Skin epidermis (tissue), 12 donors: ENCODE measurements at regions not wholly inside any gene's neighbourhood (a gene's known extent, or its start where the extent isn't known, plus 50 kb on each side); places are given as distances from the start of the nearest gene placed in this dataset.

ENCODE experiments used
- H3K27ac ChIP-seq, 21 experiments: fragments of 200-600 bp; sonication (generic) in 11 of 21; one replicate each; pipeline ENCODE4 v1.5.0; 2020; ENCODE audit warnings: mild to moderate bottlenecking in 3 of 21, inconsistent platforms in 2 of 21, moderate library complexity in 2 of 21
- H3K4me3 ChIP-seq, 7 experiments: fragments of 200-600 bp; sonication (generic) in 2 of 7; one replicate each; pipeline ENCODE4 v1.5.0; 2020; ENCODE audit warnings: inconsistent platforms in 2 of 7, mild to moderate bottlenecking in 2 of 7, moderate library complexity in 1 of 7

DNA sequence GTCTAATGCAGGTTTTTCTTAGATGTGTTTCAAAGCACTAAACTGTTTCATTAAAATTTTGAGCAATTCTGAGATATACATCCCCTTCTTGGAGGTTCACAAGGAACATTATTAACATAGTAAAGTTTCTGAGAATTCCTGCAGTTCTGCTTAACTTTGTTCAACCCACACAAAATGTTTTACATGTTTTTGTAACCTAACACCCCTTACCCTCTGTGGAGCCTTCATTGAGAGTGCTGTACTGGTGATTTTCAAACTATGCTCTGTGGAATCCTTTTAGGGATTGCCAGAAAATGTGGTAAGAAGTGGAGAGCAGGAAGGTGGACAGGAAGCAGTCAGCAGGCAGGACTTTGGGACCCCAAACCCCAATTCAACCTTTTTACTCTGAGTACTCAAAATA, 53.6 kb upstream of the ABCB5 start:
- H3K27ac ChIP-seq: no peak overlapping the region
- no peak overlapping the region for H3K4me3 ChIP-seq

DNA sequence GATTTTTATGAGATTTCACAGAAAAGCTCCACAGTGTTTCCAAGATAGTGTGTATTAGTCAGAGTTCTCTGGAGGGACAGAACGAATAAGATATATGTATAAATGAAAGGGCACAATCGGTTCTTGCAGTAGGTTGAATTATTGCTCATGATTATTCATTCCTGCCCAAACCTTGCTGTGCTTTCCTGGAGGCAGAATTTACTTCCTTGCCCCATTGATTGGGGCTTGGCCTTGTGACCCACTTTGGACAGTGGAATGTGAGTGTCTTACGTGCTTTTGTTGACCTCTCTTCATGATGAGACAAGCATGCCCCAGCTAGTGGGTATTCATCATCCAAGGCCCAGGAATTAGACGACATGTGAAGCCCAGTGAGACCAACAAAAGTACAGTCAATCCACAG, 53.0 kb upstream of the ABCB5 start:
- H3K27ac ChIP-seq: no peak overlapping the region
- no peak overlapping the region for H3K4me3 ChIP-seq
